ENCODE measurements at regions not wholly inside any gene's neighbourhood (a gene's known extent, or its start where the extent isn't known, plus 50 kb on each side); places are given as distances from the start of the nearest gene placed in this dataset.
"Not testable (repeated sequence)": the region's sequence is repeated elsewhere in the genome, so short reads cannot be mapped to it uniquely, and the experiment has no call there.

- H3K9me3 ChIP-seq, result no peaks in the 10 kb centered on the region
- H3K4me1 ChIP-seq (ENCODE audit: low read depth), result no peaks in the 10 kb centered on the region
- intact Hi-C loops (cut with DNase I, micrococcal nuclease), result no loop called here
Observed at GRCh38 chr10:35780970-35781642, 139.0 kb upstream of the FZD8 start.

GRCh38 chr10:35778306-35778705 lies 136.2 kb upstream of the FZD8 start:
- Histone ChIP-seq H3K36me3 (ENCODE audit: low read depth) (no peaks in the 10 kb centered on the region), H3K4me3 (no peak overlapping the region), H3K9me3 (no peaks in the 10 kb centered on the region), H3K4me1 (ENCODE audit: low read depth) (no peaks in the 10 kb centered on the region)
- no peak for TF ChIP-seq CTCF (IDR thresholded peaks at IDR 0.05)
- DNase-seq (no peak), ATAC-seq (no peak)
- intact Hi-C loops (cut with DNase I, micrococcal nuclease), result no loop called here

More at GRCh38 chr10:35780970-35781642, 139.0 kb upstream of the FZD8 start:
- TF ChIP-seq CTCF (IDR thresholded peaks at IDR 0.05), result no peak
- DNase-seq, result no peak
- H3K36me3 ChIP-seq (ENCODE audit: low read depth), result no peaks in the 10 kb centered on the region
- H3K4me3 ChIP-seq, result no peak overlapping the region
- no peak for ATAC-seq

- H3K36me3 ChIP-seq (ENCODE audit: low read depth); ATAC-seq; H3K4me3 ChIP-seq; H3K4me1 ChIP-seq (ENCODE audit: low read depth); intact Hi-C loops (cut with DNase I, micrococcal nuclease); DNase-seq; H3K9me3 ChIP-seq: not testable (repeated sequence)
Observed at GRCh38 chr10:35776557-35776956, 134.5 kb upstream of the FZD8 start.

GRCh38 chr10:35774109-35774508 lies 132.0 kb upstream of the FZD8 start:
- no peak for ATAC-seq
- H3K4me3 ChIP-seq, result no peak overlapping the region
- intact Hi-C loops (cut with DNase I, micrococcal nuclease), result no loop called here
- no peaks in the 10 kb centered on the region for H3K9me3 ChIP-seq
- no peak for TF ChIP-seq CTCF (IDR thresholded peaks at IDR 0.05)
- no peak for DNase-seq
- H3K36me3 ChIP-seq (ENCODE audit: low read depth), result no peaks in the 10 kb centered on the region
- H3K4me1 ChIP-seq (ENCODE audit: low read depth), result peaks cover 4% of the 10 kb centered on the region

GRCh38 chr10:35770817-35771355 lies 128.8 kb upstream of the FZD8 start:
- no peaks in the 10 kb centered on the region for H3K36me3 ChIP-seq (ENCODE audit: low read depth)
- intact Hi-C loops (cut with DNase I, micrococcal nuclease), result no loop called here
- peaks cover 4% of the 10 kb centered on the region for H3K4me1 ChIP-seq (ENCODE audit: low read depth)
- peak; percentile 65 for ATAC-seq
- no peaks in the 10 kb centered on the region for H3K9me3 ChIP-seq
- H3K4me3 ChIP-seq, result no peak overlapping the region
- no peak for TF ChIP-seq CTCF (IDR thresholded peaks at IDR 0.05)
- DNase-seq, result peak in 1 of 3 donors; percentile 25

- H3K4me1 ChIP-seq (ENCODE audit: low read depth), result peaks cover 4% of the 10 kb centered on the region
- no peak overlapping the region for H3K4me3 ChIP-seq
- no peak for TF ChIP-seq CTCF (IDR thresholded peaks at IDR 0.05)
- ATAC-seq, result no peak
- H3K9me3 ChIP-seq, result no peaks in the 10 kb centered on the region
- H3K36me3 ChIP-seq (ENCODE audit: low read depth), result no peaks in the 10 kb centered on the region
- intact Hi-C loops (cut with DNase I, micrococcal nuclease), result no loop called here
- no peak for DNase-seq
Observed at GRCh38 chr10:35769795-35770194, 127.7 kb upstream of the FZD8 start.
